GM12878 (cell line): ENCODE measurements at regions not wholly inside any gene's neighbourhood (a gene's known extent, or its start where the extent isn't known, plus 50 kb on each side); places are given as distances from the start of the nearest gene placed in this dataset.
"Not testable (repeated sequence)": the region's sequence is repeated elsewhere in the genome, so short reads cannot be mapped to it uniquely, and the experiment has no call there.

Experiments
- ATAC-seq: fragments of 200-7000 bp; cut with Tn5 transposase; 3 replicates; pipeline ENCODE4 v1.9.1; 2020; ENCODE audit warnings: mild to moderate bottlenecking, moderate library complexity
- BruUV-seq: library from RNA; stranded (reverse); fragments of 400-500 nt; replicated peaks from 2 replicates; lab custom pipeline; 2021; lab: Mats Ljungman, UMichigan
- CTCF ChIA-PET: fragments of 300-600 bp; sonication (Branson Sonifier 250); formaldehyde crosslinking; extraction: SDS; loops from one replicate; lab custom pipeline; 2021; ENCODE audit warnings: inconsistent platforms; lab: Yijun Ruan, JAX
- POLR2A ChIA-PET: fragments of 350-600 bp; formaldehyde crosslinking; extraction: SDS; loops from one replicate; lab custom pipeline; 2021; ENCODE audit warnings: inconsistent platforms; lab: Charles Lee
- RAD21 ChIA-PET: fragments of 300-600 bp; sonication (Branson Sonifier 250); formaldehyde crosslinking; loops from one replicate; lab custom pipeline; 2023; ENCODE audit warnings: antibody characterized with exemption; ENCODE audit not compliant: unreplicated experiment; lab: Charles Lee
- SMC1A ChIA-PET: fragments of 300-600 bp; sonication (Branson Sonifier 250); formaldehyde crosslinking; loops from one replicate; lab custom pipeline; 2023; ENCODE audit not compliant: unreplicated experiment, uncharacterized antibody; lab: Charles Lee
- DNase-seq: peaks from one replicate; pipeline ENCODE4 v3.0.0-alpha.2; 2011; ENCODE audit warnings: low read depth, low spot score
- FAIRE-seq: peaks from 3 replicates; lab custom pipeline; 2011; peaks lifted over from hg19 to GRCh38; lab: Jason Lieb, UNC
- H2AFZ ChIP-seq: 2 replicates; pipeline ENCODE4 v1.6.0; 2011; ENCODE audit warnings: low read depth, low read length, control low read depth; ENCODE audit not compliant: control insufficient read depth
- H3K27ac ChIP-seq: 2 replicates; pipeline ENCODE4 v1.5.1; 2011; ENCODE audit warnings: control low read depth; ENCODE audit not compliant: control insufficient read depth, insufficient read depth
- H3K27me3 ChIP-seq, 2 experiments: replicated peaks in 1 of 2; 2 replicates each; pipeline versions ENCODE4 v1.6.0 to v1.6.1; 2011; ENCODE audit warnings: low read length in 1 of 2; ENCODE audit not compliant: control insufficient read depth in 2 of 2, insufficient read depth in 2 of 2
- H3K36me3 ChIP-seq, 2 experiments: 2 replicates each; pipeline ENCODE4 v1.5.1; 2011; ENCODE audit warnings: low read length in 1 of 2; ENCODE audit not compliant: control insufficient read depth in 2 of 2, insufficient read depth in 2 of 2
- H3K4me1 ChIP-seq: 2 replicates; pipeline ENCODE4 v1.6.1; 2011; ENCODE audit warnings: mild to moderate bottlenecking, low read length, moderate library complexity, mixed read lengths; ENCODE audit not compliant: control insufficient read depth, insufficient read depth
- H3K4me2 ChIP-seq: 2 replicates; pipeline ENCODE4 v1.6.0; 2011; ENCODE audit warnings: control low read depth; ENCODE audit not compliant: control insufficient read depth, insufficient read depth
- H3K4me3 ChIP-seq: fragments of 200-600 bp; sonication (generic); 2 replicates; pipeline ENCODE4 v1.5.1; 2016
- H3K79me2 ChIP-seq: 2 replicates; pipeline ENCODE4 v1.6.0; 2011; ENCODE audit warnings: low read length; ENCODE audit not compliant: control insufficient read depth, insufficient read depth
- H3K9ac ChIP-seq: 2 replicates; pipeline ENCODE4 v1.8.0; 2011; ENCODE audit warnings: low read length, control low read depth, mixed read lengths; ENCODE audit not compliant: control insufficient read depth, insufficient read depth
- H3K9me3 ChIP-seq: replicated peaks from 3 replicates; pipeline ENCODE4 v1.5.1; 2011; ENCODE audit warnings: mild to moderate bottlenecking, low read length; ENCODE audit not compliant: control insufficient read depth, insufficient read depth
- H4K20me1 ChIP-seq: 2 replicates; pipeline ENCODE4 v1.6.0; 2011; ENCODE audit not compliant: control insufficient read depth, insufficient read depth
- EGR1 ChIP-seq, 2 experiments: IDR thresholded peaks; 1 replicate in 1 of 2; 2 replicates in 1 of 2; pipeline ENCODE4 v1.6.1; 2011 to 2012; ENCODE audit warnings: low read depth in 2 of 2, low read length in 2 of 2, borderline replicate concordance in 1 of 2, mild to moderate bottlenecking in 1 of 2, moderate library complexity in 1 of 2
- WGBS: methylation state at CpG from one replicate; pipeline ENCODE4 v1.1.6; 2016; ENCODE audit warnings: low lambda C conversion rate; ENCODE audit not compliant: insufficient replicate concordance, insufficient coverage; ENCODE audit errors: missing lambda C conversion rate; 5-methylcytosine and 5-hydroxymethylcytosine counted together
- in situ Hi-C: fragments of 300-500 bp; cut with MboI; formaldehyde crosslinking; loops from 9 replicates; pipeline ENCODE4 v1.14.3; 2018; ENCODE audit warnings: mixed read lengths
- intact Hi-C: fragments of 100-400 bp; cut with micrococcal nuclease; formaldehyde crosslinking; loops from one replicate; pipeline ENCODE4 v1.14.2; 2022; ENCODE audit not compliant: unreplicated experiment
- TF ChIP-seq, protein P1 (sequence below): IDR thresholded peaks from 2 replicates; pipeline ENCODE4 v1.6.1; 2011; ENCODE audit warnings: mild to moderate bottlenecking, low read depth, low read length, moderate library complexity; ENCODE audit not compliant: insufficient replicate concordance

DNA sequence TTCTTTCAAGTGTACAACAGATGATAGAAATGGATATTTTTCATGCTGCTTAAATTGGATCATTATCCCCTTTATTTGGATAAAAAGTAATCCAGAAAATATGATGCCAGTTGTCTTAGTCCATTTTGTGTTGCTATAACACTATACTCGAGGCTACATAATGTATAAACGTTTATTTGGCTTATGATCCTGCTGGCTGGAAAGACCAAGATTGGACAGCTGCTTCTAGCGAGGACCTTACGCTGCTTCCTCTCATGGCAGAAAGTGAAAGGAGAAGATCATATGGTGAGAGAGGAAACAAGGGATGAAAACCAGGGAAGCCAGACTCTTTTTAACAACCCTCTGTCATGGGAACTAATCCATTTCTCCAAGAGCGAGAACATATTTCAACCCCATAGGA, 102.7 kb downstream of the TRAM1L1 start:
- TF ChIP-seq, protein P1, sequence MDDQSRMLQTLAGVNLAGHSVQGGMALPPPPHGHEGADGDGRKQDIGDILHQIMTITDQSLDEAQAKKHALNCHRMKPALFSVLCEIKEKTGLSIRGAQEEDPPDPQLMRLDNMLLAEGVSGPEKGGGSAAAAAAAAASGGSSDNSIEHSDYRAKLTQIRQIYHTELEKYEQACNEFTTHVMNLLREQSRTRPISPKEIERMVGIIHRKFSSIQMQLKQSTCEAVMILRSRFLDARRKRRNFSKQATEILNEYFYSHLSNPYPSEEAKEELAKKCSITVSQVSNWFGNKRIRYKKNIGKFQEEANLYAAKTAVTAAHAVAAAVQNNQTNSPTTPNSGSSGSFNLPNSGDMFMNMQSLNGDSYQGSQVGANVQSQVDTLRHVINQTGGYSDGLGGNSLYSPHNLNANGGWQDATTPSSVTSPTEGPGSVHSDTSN = no peak
- TF ChIP-seq EGR1 (IDR thresholded peaks at IDR 0.05; ENCODE audit: borderline replicate concordance in 1 of 2, low read depth in 2 of 2, low read length in 2 of 2) = no peak
- RAD21 ChIA-PET = no interaction called here
- in situ Hi-C loops (no loop called here), intact Hi-C loops (no loop called here)
- Histone ChIP-seq H4K20me1 (no peaks in the 10 kb centered on the region), H3K36me3 (no peaks in the 10 kb centered on the region), H3K27me3 (no peaks in the 10 kb centered on the region), H3K4me2 (no peak overlapping the region), H3K4me3 (no peak overlapping the region), H3K79me2 (no peaks in the 10 kb centered on the region), H3K9ac (no peak overlapping the region), H3K27ac (no peak overlapping the region), H3K9me3 (no peaks in the 10 kb centered on the region), H2AFZ (no peak overlapping the region), H3K4me1 (no peaks in the 10 kb centered on the region)
- 37% methylated on average over 5 of the region's 5 CpGs for WGBS
- CTCF ChIA-PET = no interaction called here
- DNase-seq = no peak
- POLR2A ChIA-PET = no interaction called here
- no peak for FAIRE-seq
- no peak for ATAC-seq
- BruUV-seq = no TSS peak
- SMC1A ChIA-PET = no interaction called here

- H3K4me2 ChIP-seq, H2AFZ ChIP-seq, in situ Hi-C loops, H3K27ac ChIP-seq, H4K20me1 ChIP-seq, H3K36me3 ChIP-seq, intact Hi-C loops, ATAC-seq, CTCF ChIA-PET, POLR2A ChIA-PET, RAD21 ChIA-PET, SMC1A ChIA-PET, DNase-seq, H3K79me2 ChIP-seq, H3K4me1 ChIP-seq, BruUV-seq, H3K9me3 ChIP-seq, H3K27me3 ChIP-seq, FAIRE-seq, H3K9ac ChIP-seq, H3K4me3 ChIP-seq: not testable (repeated sequence)
- WGBS = 56% methylated on average over 12 of the region's 12 CpGs
These were observed 104.9 kb downstream of the TRAM1L1 start for GRCh38 chr4:116980436-116980835.
